PC-3 (cell line): ENCODE measurements at regions not wholly inside any gene's neighbourhood (a gene's known extent, or its start where the extent isn't known, plus 50 kb on each side); places are given as distances from the start of the nearest gene placed in this dataset.

Experiments
- CTCF ChIP-seq: fragments of 300-600 bp; sonication (generic); conservative IDR thresholded peaks from 2 replicates; pipeline ENCODE4 v1.5.1; 2017; ENCODE audit warnings: antibody characterized with exemption, low read depth, mild to moderate bottlenecking, low read length
- EZH2phosphoT487 ChIP-seq: fragments of 300-600 bp; sonication (generic); IDR thresholded peaks from 2 replicates; pipeline ENCODE4 v1.6.1; 2018; ENCODE audit warnings: mild to moderate bottlenecking, antibody characterized with exemption, low read length, borderline replicate concordance

- TF ChIP-seq CTCF (no peak), EZH2phosphoT487 (no peak)
These were observed 1956.2 kb upstream of the AGA start for GRCh38 chr4:179398414-179398813.
